GM18868 (cell line): ENCODE measurements at regions not wholly inside any gene's neighbourhood (a gene's known extent, or its start where the extent isn't known, plus 50 kb on each side); places are given as distances from the start of the nearest gene placed in this dataset.

Experiments used
- ATAC-seq: cut with Tn5 transposase; IDR thresholded peaks from one replicate; pipeline ENCODE4 v1.9.1; 2021; ENCODE audit warnings: mild to moderate bottlenecking, moderate library complexity; ENCODE audit not compliant: unreplicated experiment

DNA sequence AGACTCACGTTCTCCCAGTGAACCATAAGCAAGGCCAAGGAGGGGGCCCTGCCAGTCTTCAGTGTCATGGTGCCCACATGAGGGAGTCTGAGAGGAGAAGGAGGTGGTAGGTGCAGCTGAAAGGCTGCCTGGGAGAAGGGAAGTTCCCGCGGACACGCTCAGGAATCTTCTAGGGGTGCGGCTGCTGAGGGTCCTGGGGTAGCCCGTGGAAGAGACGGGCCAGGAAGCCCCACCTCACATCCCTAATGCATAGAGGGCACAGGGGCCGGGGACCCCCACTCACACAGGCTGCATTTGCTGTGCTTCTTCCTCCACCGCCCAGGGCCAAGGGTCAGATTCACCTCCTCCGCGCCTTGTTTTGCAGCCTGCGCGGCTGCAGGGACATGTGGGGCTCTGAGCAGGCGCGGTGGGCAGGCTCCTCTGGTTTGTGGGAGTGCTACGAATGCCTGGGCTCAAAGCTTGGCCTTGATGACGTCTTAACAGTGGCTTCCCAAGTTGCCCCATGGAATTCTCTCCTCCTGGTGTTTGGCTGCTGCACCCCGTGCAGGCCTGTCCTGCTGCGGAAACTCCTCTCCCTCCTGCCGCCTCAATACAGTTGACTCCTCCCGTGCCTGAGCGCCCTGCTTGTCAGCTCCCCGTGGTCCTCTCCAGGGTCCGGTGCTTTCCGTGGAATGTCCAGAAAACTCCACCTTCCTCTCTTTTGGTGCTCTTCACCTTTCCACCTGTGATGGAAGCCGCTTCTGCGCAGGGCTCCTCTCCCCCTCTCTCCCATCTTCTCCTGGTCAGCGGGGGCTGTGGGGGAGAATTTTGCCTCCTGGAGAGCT, 95.7 kb downstream of the VAPA start:
- no peak for ATAC-seq

DNA sequence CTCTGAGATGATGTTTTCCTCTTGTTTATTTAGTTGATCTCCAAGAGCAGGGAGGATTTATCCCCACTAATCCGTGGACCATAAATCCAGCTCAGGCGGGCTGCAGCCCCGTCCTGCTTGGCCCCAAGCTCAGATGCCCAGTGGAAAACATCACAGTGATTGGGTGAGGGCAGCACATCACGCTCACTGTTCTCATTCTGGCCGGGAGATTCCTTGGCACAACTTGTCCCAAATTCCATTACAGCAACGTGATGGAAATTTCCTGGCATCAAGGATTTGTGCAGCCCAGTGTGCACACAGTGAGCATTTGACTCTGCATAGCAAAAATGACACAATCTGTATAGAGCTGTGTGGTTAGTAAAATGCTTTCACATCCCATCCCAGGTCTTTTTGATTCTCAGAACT, 96.8 kb downstream of the VAPA start:
- no peak for ATAC-seq

DNA sequence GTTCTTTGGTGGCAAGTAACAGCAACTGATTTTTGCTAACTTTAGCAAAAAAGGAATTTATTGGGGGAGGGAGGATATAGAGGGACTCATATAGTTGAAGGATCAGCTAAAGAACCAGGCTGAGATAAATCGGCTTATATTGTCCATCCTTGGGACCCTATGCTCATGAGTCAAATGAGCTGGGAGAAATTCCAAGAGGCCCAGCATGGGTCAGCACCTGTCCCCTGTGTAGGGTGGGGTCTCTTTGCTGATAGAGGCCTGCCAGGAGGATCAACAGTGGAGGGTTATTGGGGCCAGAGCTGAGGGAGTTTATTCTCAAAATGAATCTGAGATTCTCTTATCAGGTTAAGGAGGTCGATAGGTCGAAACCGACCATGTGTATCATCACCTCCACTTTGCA, 97.2 kb downstream of the VAPA start:
- no peak for ATAC-seq

DNA sequence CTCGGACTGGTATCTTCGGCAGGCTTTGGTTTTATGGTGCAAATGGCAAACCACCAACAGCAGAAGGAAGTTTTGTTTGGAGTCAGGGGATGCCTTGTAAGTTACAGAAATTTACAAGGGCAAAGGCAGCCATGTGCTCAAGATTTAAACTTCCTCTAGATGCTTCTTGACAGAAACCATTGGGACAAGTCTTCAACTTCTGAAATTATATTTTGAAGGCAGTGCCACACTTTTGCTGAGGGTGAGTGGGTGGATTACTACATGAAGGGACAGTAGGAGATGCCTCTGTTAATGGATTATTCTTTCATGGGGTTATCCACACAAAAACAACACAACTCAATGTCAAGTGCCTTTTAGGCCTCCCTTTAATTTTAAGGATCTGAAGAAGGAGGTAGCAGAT, 97.9 kb downstream of the VAPA start:
- no peak for ATAC-seq

DNA sequence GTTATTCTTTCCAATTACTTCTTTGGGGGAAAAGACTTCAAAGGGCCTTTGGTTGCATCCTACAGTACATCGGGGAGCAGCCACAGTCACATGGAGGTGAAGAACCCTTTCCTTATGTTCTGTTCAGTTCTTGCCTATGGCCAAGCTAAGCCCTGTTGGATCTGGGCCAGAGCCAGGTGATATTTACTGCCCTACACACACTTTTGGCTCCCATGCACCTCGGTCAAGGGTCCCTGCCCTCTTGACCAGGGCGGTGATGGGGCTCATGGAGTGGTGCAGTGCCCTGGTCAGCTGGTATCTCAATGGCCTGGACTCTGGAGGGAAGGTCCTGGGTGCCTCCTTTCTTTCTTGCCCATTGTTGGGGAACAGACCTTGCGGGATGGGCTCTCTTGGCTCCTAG, 98.7 kb downstream of the VAPA start:
- ATAC-seq, result no peak

GRCh38 chr18:10013621-10014543, 100.1 kb downstream of the VAPA start:
- ATAC-seq, result no peak

DNA sequence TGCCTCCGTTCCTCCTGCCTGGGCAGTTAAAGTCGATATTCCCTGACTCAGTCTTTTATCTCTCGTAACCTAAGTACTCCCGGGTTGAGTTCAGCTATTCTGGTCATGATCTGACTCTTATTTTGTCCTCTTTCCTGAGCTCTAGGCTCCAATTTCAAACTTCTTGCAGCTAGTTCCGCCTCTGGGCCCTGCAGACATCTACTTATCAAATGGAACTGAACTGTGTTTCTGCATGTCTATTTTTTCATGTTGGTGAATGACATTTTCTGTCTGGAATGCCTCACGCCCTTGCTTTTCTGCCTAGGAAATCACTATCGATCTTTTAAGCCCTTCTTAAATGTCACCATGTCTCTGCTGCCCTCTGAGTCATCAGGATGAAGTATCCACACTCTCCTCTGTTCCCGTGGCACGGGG, 101.5 kb downstream of the VAPA start:
- ATAC-seq, result no peak

DNA sequence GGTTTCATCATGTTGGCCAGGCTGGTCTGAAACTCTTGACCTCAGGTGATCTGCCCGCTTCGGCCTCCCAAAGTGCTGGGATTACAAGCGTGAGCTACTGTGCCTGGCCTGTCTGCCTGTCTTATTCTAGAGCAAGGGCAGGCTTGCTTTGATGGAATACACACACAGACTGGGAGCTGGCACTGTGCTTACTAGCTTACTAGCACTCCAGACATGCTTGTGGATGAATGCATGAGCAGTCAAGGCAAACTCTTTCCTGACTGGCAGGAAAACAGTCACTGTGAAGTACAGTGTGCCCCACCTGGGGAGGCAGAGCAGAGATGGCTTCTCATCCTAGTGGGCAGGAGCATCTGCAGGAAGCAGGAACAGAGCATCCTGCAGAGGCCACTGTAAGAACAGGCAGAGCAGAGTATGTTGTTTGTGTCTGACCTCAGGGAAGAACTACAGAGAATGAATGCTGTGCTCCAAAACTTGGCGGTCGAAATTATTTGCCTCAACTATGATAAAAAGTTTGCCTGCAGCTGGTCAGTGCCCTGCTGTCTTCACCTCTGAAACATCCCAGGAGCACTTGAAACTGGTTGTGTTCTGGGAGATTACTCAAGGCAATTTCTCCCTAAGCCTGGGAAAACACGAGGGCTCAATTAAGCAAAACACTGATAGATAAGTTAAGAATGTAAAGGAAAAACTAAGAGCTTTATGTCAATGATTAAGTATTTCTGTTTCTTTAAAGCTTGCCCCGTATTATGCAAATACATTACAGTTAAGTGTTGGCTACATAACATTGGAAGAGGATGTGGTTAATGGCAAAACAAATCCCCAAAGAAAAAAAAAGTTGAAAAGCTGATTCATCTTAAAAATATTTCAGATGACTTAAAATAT, 102.4 kb downstream of the VAPA start:
- no peak for ATAC-seq

- no peak for ATAC-seq
Measured at GRCh38 chr18:10017043-10017442, 103.2 kb downstream of the VAPA start.

DNA sequence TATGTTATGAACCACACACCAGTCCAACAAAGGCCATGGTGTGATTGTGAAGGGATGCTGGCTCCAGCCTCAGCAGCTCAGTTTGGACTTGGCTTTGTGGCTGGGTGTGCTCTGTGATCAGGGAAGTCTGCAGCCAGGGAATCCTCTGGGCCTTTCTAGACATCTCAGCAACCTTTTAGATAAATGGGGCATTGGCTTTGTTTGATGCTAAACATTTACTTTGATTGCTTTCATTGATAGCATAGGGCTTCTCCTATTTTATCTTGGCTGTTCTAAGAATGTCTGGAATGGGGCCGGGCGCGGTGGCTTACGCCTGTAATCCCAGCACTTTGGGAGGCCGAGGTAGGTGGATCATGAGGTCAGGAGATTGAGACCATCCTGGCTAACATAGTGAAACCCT, 104.5 kb downstream of the VAPA start:
- no peak for ATAC-seq

- no peak for ATAC-seq
Measured at GRCh38 chr18:10020171-10020570, 106.4 kb downstream of the VAPA start.

GRCh38 chr18:10022365-10022764, 108.5 kb downstream of the VAPA start:
- ATAC-seq, result no peak

DNA sequence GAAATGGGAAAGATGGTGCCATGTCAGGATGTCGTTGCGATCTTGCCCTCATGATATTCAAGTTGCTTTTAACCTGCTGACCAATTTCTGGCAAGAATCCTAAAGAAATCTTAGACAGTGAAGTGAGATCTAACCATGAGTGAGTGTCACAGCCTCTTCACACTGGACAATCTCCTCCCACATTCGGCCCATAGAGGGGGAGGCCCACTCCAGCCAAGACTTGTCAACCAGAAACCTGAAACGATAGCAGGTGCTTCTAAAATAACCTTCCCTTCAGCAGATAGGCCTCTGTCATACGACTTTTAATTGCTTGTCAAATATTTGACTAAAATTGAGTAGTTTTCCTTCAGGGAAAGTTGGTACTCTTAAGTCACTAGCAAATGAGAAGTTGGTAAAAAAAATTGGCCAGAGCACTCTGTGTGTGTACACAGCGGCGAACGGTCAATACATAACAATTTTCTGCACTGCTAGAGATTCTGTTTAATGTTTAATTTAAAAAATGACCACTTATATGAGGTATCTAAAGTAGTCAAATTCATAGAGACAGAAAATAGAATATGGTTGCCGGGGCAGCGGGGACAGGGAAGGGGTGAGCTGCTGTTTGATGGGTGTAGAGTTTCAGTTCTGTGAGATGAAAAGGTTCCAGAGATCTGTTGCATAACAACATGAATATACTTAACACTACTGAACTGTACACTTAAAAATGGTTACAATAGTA, 110.2 kb downstream of the VAPA start:
- ATAC-seq, result no peak

- ATAC-seq, result no peak
Measured at GRCh38 chr18:10025711-10026670, 112.2 kb downstream of the VAPA start.

GRCh38 chr18:10027031-10027430, 113.2 kb downstream of the VAPA start:
- ATAC-seq, result no peak

DNA sequence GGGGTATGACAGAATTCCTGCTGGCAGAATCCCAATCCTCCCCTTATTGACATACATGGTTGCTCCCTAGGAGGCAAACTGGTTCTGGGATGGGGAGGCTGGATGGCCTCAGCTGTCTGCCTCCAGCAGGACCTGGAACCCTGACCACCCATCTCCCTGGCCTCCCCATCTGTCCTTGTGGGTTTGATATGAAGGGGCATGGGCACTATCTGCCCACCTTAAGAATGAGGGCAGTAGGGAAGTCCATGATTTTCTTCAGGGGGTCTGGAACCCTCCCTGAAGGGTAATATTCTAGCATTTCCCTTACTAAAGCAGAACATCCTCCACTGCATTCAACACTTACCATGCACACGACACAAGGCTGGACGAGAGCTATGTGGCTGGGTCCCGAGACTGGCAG, 113.6 kb downstream of the VAPA start:
- no peak for ATAC-seq

DNA sequence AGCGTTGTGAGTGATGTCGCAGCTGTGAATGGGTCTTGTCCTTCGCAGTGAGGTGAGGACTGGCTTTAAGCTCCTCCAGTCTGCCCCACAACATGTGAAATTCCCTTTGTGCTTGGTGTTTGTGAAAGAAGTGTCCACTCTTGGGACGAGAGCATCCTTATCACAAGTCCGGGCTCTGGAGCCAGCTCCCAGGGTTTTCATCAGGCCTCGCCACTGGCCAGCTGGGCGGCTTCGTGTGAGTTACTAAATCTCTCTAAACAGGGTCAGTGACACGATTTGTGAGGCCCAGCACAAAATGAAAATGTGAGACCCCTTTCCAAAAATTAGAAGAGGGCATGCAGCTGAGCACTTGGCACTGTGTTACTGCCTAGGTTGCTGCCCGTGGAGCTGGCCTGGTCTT, 115.9 kb downstream of the VAPA start:
- ATAC-seq, result no peak

DNA sequence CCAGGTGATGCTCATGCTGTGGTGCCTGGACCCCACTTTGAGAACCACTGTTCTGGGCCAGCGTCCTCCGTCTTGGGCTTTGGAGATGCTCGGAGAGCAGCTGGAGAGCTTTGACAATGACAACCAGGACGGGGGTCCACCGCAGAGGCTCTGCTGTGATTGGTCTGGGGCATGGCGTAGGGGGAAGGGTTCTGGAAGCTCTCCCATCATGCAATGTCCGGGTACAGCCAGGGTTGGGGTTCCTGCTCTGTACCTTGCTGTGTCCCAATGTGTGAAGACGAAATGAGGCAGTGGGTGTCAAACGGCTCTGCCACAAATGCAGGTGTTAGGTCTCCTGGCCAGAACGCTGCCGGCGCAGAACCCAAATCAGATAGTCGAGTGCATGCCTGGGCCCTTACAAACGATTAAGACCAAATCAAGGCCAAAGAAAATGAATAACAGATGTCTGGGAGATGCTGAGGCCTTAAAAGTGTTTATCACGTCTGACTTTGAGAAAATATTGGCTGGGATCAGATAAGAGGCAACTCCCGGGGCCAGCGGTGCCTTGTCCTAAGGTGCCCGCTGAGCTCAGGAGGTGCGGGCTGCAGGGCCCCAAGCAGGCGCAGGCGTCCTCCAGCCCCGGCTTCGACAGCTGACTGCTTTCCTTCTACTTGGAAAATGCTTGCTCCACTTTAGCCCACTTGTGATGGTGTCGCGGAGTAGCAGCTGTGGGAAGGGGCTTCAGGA, 117.2 kb downstream of the VAPA start:
- ATAC-seq, result no peak
